Astrocyte (in vitro differentiated cells and primary cell): ENCODE measurements at regions not wholly inside any gene's neighbourhood (a gene's known extent, or its start where the extent isn't known, plus 50 kb on each side); places are given as distances from the start of the nearest gene placed in this dataset.

Experiments used
- DNase-seq: peaks from one replicate; pipeline ENCODE4 v3.0.0-alpha.2; 2010; ENCODE audit warnings: low read depth
- FAIRE-seq: peaks from 2 replicates; lab custom pipeline; 2011; peaks lifted over from hg19 to GRCh38; lab: Jason Lieb, UNC
- H2AFZ ChIP-seq: 2 replicates; pipeline ENCODE4 v1.6.0; 2012; ENCODE audit warnings: low read depth, low read length, inconsistent platforms
- H3K27ac ChIP-seq: 2 replicates; pipeline ENCODE4 v1.5.1; 2011; ENCODE audit warnings: low read depth, low read length, inconsistent platforms
- H3K27me3 ChIP-seq: 2 replicates; pipeline ENCODE4 v1.6.0; 2011; ENCODE audit warnings: low read length, inconsistent platforms; ENCODE audit not compliant: insufficient read depth
- H3K36me3 ChIP-seq: 2 replicates; pipeline ENCODE4 v1.5.1; 2011; ENCODE audit warnings: low read length, inconsistent platforms; ENCODE audit not compliant: insufficient read depth
- H3K4me1 ChIP-seq: 2 replicates; pipeline ENCODE4 v1.5.1; 2011; ENCODE audit warnings: low read length, inconsistent platforms; ENCODE audit not compliant: insufficient read depth
- H3K4me2 ChIP-seq: 2 replicates; pipeline ENCODE4 v1.6.0; 2012; ENCODE audit warnings: low read length, inconsistent platforms
- H3K4me3 ChIP-seq: 2 replicates; pipeline ENCODE4 v1.5.1; 2011; ENCODE audit warnings: low read depth, mild to moderate bottlenecking, low read length, inconsistent platforms; ENCODE audit not compliant: insufficient read depth
- H3K79me2 ChIP-seq: 2 replicates; pipeline ENCODE4 v1.6.0; 2012; ENCODE audit warnings: mild to moderate bottlenecking, low read length, inconsistent platforms; ENCODE audit not compliant: insufficient read depth
- H3K9ac ChIP-seq: 2 replicates; pipeline ENCODE4 v1.6.0; 2012; ENCODE audit warnings: mild to moderate bottlenecking, low read length, inconsistent platforms
- H3K9me3 ChIP-seq: 2 replicates; pipeline ENCODE4 v1.5.1; 2012; ENCODE audit warnings: low read depth, mild to moderate bottlenecking, low read length, inconsistent platforms; ENCODE audit not compliant: insufficient read depth
- H4K20me1 ChIP-seq: 2 replicates; pipeline ENCODE4 v1.6.0; 2012; ENCODE audit warnings: low read length, inconsistent platforms; ENCODE audit not compliant: insufficient read depth
- H3K27ac Mint-ChIP-seq: one replicate; pipeline ENCODE4 v1.8.0; 2021; ENCODE audit warnings: mild to moderate bottlenecking, mixed read lengths; ENCODE audit not compliant: unreplicated experiment
- H3K27me3 Mint-ChIP-seq: one replicate; pipeline ENCODE4 v1.8.0; 2021; ENCODE audit warnings: low read depth, mixed read lengths; ENCODE audit not compliant: unreplicated experiment
- H3K36me3 Mint-ChIP-seq: one replicate; pipeline ENCODE4 v1.8.0; 2021; ENCODE audit warnings: low read depth, mixed read lengths; ENCODE audit not compliant: unreplicated experiment
- H3K4me1 Mint-ChIP-seq: one replicate; pipeline ENCODE4 v1.8.0; 2021; ENCODE audit warnings: low read depth, mixed read lengths; ENCODE audit not compliant: unreplicated experiment
- H3K4me3 Mint-ChIP-seq: one replicate; pipeline ENCODE4 v1.8.0; 2021; ENCODE audit warnings: mild to moderate bottlenecking, moderate library complexity, mixed read lengths; ENCODE audit not compliant: unreplicated experiment
- H3K9me3 Mint-ChIP-seq: one replicate; pipeline ENCODE4 v1.8.0; 2021; ENCODE audit warnings: mild to moderate bottlenecking, mixed read lengths; ENCODE audit not compliant: unreplicated experiment
- EZH2 ChIP-seq: IDR thresholded peaks from 2 replicates; pipeline ENCODE4 v1.6.1; 2012; ENCODE audit warnings: mild to moderate bottlenecking, low read length, inconsistent platforms; ENCODE audit not compliant: insufficient read depth
- TF ChIP-seq, protein P1 (sequence below): IDR thresholded peaks from 2 replicates; pipeline ENCODE4 v1.5.1; 2011; ENCODE audit warnings: low read depth, mild to moderate bottlenecking, inconsistent platforms, low read length, moderate library complexity; ENCODE audit not compliant: insufficient read depth

DNA sequence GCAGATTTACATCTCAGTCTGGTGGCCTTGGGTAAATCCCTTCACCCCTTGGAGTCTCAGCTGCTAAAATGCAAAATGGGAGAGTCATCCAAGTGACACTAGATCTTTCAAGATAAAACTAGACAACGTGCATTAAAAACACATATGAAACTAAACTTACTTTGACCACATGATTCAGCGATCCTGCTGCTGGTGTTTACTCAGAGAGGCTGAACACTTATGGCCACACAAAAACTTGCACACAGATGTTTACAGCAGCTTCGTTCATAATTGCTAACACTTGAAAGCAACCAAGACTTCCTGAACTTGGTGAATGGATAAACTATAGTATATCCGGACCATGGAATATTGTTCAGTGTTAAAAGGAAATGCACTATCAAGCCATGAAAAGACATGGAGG is 55.3 kb upstream of the GPR6 start:
- Mint-ChIP-seq H3K4me3 (no peak overlapping the region), H3K27ac (no peak overlapping the region), H3K36me3 (no peaks in the 10 kb centered on the region), H3K9me3 (no peaks in the 10 kb centered on the region), H3K4me1 (no peaks in the 10 kb centered on the region), H3K27me3 (peaks cover 26% of the 10 kb centered on the region)
- FAIRE-seq: no peak
- no peak overlapping the region for H3K4me2 ChIP-seq
- H3K9me3 ChIP-seq: no peaks in the 10 kb centered on the region
- no peak overlapping the region for H3K27ac ChIP-seq
- TF ChIP-seq, protein P1, sequence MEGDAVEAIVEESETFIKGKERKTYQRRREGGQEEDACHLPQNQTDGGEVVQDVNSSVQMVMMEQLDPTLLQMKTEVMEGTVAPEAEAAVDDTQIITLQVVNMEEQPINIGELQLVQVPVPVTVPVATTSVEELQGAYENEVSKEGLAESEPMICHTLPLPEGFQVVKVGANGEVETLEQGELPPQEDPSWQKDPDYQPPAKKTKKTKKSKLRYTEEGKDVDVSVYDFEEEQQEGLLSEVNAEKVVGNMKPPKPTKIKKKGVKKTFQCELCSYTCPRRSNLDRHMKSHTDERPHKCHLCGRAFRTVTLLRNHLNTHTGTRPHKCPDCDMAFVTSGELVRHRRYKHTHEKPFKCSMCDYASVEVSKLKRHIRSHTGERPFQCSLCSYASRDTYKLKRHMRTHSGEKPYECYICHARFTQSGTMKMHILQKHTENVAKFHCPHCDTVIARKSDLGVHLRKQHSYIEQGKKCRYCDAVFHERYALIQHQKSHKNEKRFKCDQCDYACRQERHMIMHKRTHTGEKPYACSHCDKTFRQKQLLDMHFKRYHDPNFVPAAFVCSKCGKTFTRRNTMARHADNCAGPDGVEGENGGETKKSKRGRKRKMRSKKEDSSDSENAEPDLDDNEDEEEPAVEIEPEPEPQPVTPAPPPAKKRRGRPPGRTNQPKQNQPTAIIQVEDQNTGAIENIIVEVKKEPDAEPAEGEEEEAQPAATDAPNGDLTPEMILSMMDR: no peak
- no peak for TF ChIP-seq EZH2
- no peak overlapping the region for H3K9ac ChIP-seq
- no peaks in the 10 kb centered on the region for H3K27me3 ChIP-seq
- no peaks in the 10 kb centered on the region for H3K36me3 ChIP-seq
- H3K4me1 ChIP-seq: no peaks in the 10 kb centered on the region
- H3K4me3 ChIP-seq: no peak overlapping the region
- H2AFZ ChIP-seq: no peak overlapping the region
- no peaks in the 10 kb centered on the region for H4K20me1 ChIP-seq
- H3K79me2 ChIP-seq: no peaks in the 10 kb centered on the region
- no peak for DNase-seq

DNA sequence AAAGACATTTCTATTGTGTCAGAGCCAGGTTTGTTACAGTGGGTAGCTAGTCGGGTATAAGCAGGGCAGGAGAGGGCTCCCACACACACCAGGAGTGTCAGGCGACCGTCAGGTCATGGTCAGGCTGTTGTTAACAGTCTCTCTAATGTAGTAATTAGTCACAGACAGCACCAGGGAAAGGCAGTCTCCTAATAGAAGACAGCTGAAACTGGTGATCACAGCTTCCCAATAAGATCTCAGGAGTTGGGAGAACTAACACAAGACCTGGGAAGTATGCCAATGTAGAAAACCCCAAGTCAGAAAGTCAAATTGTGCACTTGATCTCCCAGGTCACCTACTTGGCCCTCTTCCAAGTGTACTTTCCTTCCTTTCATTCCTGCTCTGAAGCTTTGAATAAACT is 53.0 kb upstream of the GPR6 start:
- no peak for DNase-seq
- Histone ChIP-seq H3K36me3 (no peaks in the 10 kb centered on the region), H3K27me3 (no peaks in the 10 kb centered on the region), H3K4me2 (no peak overlapping the region), H3K4me3 (no peak overlapping the region), H3K4me1 (no peaks in the 10 kb centered on the region), H3K9ac (no peak overlapping the region), H3K27ac (no peak overlapping the region), H3K9me3 (no peaks in the 10 kb centered on the region), H4K20me1 (no peaks in the 10 kb centered on the region), H2AFZ (no peak overlapping the region), H3K79me2 (no peaks in the 10 kb centered on the region)
- TF ChIP-seq EZH2: no peak
- no peak overlapping the region for H3K27ac Mint-ChIP-seq
- H3K9me3 Mint-ChIP-seq: no peaks in the 10 kb centered on the region
- FAIRE-seq: no peak
- no peaks in the 10 kb centered on the region for H3K36me3 Mint-ChIP-seq
- H3K4me3 Mint-ChIP-seq: no peak overlapping the region
- H3K4me1 Mint-ChIP-seq: no peaks in the 10 kb centered on the region
- H3K27me3 Mint-ChIP-seq: peaks cover 26% of the 10 kb centered on the region

DNA sequence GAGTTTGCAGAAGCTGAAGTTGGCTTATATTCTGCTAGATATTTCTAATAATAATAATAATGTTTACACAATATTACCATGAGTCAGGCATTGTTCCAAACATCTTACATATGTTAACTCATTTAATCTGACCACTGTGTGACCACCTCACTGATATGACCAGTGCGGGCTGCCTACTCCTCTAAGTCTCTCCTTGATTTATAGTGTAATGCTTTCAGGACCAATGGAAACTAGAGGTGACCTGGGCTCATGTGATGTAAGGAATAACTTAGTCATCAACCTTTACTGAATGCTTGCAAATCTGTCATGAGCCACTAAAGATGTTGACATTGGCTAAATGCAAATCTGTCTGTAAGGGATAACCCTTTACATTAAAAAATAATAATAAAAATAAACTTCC is 51.1 kb upstream of the GPR6 start:
- H3K36me3 Mint-ChIP-seq: no peaks in the 10 kb centered on the region
- DNase-seq (no peak), FAIRE-seq (no peak)
- no peak overlapping the region for H3K4me2 ChIP-seq
- H3K36me3 ChIP-seq: no peaks in the 10 kb centered on the region
- H3K4me1 Mint-ChIP-seq: no peaks in the 10 kb centered on the region
- H3K27me3 Mint-ChIP-seq: peaks cover 23% of the 10 kb centered on the region
- no peak for TF ChIP-seq EZH2
- TF ChIP-seq, protein P1: no peak
- no peaks in the 10 kb centered on the region for H3K4me1 ChIP-seq
- no peak overlapping the region for H3K9ac ChIP-seq
- H3K4me3 ChIP-seq: no peak overlapping the region
- H3K27me3 ChIP-seq: no peaks in the 10 kb centered on the region
- no peak overlapping the region for H3K27ac ChIP-seq
- H3K9me3 Mint-ChIP-seq: no peaks in the 10 kb centered on the region
- no peaks in the 10 kb centered on the region for H4K20me1 ChIP-seq
- H3K9me3 ChIP-seq: no peaks in the 10 kb centered on the region
- H2AFZ ChIP-seq: no peak overlapping the region
- no peaks in the 10 kb centered on the region for H3K79me2 ChIP-seq
- no peak overlapping the region for H3K27ac Mint-ChIP-seq
- no peak overlapping the region for H3K4me3 Mint-ChIP-seq
